ENCODE measurements at regions not wholly inside any gene's neighbourhood (a gene's known extent, or its start where the extent isn't known, plus 50 kb on each side); places are given as distances from the start of the nearest gene placed in this dataset.
A peak's percentile ranks its signal among the peaks of the same experiment; 100 is the strongest.

GRCh38 chr7:22676385-22676784 lies 50.6 kb upstream of the IL6 start:
- no peak for DNase-seq

- no peak for DNase-seq
Measured at GRCh38 chr7:22675917-22676343, 51.1 kb upstream of the IL6 start.

- DNase-seq = no peak
Measured at GRCh38 chr7:22675421-22675820, 51.6 kb upstream of the IL6 start.

GRCh38 chr7:22672846-22673680 lies 53.9 kb upstream of the IL6 start:
- no peak for DNase-seq

GRCh38 chr7:22671177-22671879 lies 55.7 kb upstream of the IL6 start:
- no peak for DNase-seq

GRCh38 chr7:22670422-22670815 lies 56.6 kb upstream of the IL6 start:
- no peak for DNase-seq

- no peak for DNase-seq
Measured at GRCh38 chr7:22669692-22670421, 57.1 kb upstream of the IL6 start.

- no peak for DNase-seq
Measured at GRCh38 chr7:22668971-22669401, 58.0 kb upstream of the IL6 start.

- no peak for DNase-seq
Measured at GRCh38 chr7:22667562-22668239, 59.3 kb upstream of the IL6 start.

- no peak for DNase-seq
Measured at GRCh38 chr7:22667187-22667561, 59.8 kb upstream of the IL6 start.

- DNase-seq = no peak
Measured at GRCh38 chr7:22666732-22667131, 60.3 kb upstream of the IL6 start.

GRCh38 chr7:22665923-22666322 lies 61.1 kb upstream of the IL6 start:
- DNase-seq = no peak

GRCh38 chr7:22664988-22665798 lies 61.8 kb upstream of the IL6 start:
- DNase-seq = no peak

GRCh38 chr7:22663721-22664120 lies 63.3 kb upstream of the IL6 start:
- no peak for DNase-seq

GRCh38 chr7:22663357-22663718 lies 63.7 kb upstream of the IL6 start:
- no peak for DNase-seq

GRCh38 chr7:22662556-22663356 lies 64.2 kb upstream of the IL6 start:
- no peak for DNase-seq

GRCh38 chr7:22662036-22662435 lies 65.0 kb upstream of the IL6 start:
- no peak for DNase-seq

- peak in 1 of 2 experiments; percentile 1 for DNase-seq
Measured at GRCh38 chr7:22660732-22661131, 66.3 kb upstream of the IL6 start.

GRCh38 chr7:22660293-22660692 lies 66.7 kb upstream of the IL6 start:
- no peak for DNase-seq

GRCh38 chr7:22659741-22660140 lies 67.3 kb upstream of the IL6 start:
- DNase-seq = no peak

GRCh38 chr7:22658031-22658430 lies 69.0 kb upstream of the IL6 start:
- no peak for DNase-seq

Data from AML-193 (cell line).